AG08395 (cell line): ENCODE measurements at regions not wholly inside any gene's neighbourhood (a gene's known extent, or its start where the extent isn't known, plus 50 kb on each side); places are given as distances from the start of the nearest gene placed in this dataset.
"Not testable (repeated sequence)": the region's sequence is repeated elsewhere in the genome, so short reads cannot be mapped to it uniquely, and the experiment has no call there.

ENCODE experiments used
- DNase-seq: peaks from one replicate; pipeline ENCODE4 v3.0.0; 2012; ENCODE audit warnings: mixed read lengths, low spot score

- DNase-seq, result not testable (repeated sequence)
Observed at GRCh38 chr20:30668418-30668817, 589.0 kb upstream of the DEFB115 start.

- DNase-seq, result not testable (repeated sequence)
Observed at GRCh38 chr20:30669330-30670029, 588.0 kb upstream of the DEFB115 start.

GRCh38 chr20:30671120-30671519 lies 586.3 kb upstream of the DEFB115 start:
- DNase-seq, result not testable (repeated sequence)

DNA sequence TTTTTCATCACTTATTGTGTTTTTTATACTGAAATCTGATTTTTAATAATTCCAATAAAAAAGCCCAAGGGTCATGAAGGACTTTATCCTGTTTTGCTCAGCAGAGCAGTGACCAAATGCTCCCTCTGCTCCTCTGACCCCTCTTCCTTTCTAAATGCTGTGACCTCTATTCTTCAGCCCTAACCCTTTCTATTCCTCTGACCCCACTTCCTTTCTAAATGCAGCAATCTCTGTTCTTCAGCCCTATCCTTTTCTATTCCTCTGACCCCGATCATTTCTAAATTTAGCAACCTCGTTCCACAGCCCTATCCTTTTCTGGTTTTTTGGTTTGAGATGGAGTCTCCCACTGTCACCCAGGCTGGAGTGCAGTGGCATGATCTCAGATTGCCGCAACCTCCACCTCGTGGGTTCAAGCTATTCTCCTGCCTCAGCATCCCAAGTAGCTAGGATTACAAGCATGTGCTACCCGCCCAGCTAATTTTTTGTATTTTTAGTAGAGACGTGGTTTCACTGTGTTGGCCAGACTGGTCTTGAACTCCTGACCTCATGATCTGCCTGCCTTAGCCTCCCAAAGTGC lies 581.4 kb upstream of the DEFB115 start:
- not testable (repeated sequence) for DNase-seq

DNA sequence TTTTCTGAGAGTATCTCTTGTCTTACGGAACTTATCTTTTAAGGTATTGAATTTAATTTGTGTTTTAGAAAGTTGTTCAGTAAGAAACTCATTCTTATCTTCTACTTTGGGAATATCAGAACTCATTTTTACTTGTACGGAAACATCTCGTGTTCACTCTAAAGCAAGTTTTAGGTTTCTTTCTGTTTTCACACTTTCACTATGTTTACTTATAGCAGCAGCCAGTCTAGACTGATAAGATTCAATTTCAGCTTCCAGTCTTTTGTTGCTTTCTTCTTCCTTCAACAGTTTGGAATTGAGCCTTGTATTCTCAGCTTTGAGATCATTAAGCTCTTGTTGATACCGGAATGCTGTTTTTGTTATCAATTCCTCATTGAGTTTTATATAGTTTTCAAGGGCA lies 575.2 kb upstream of the DEFB115 start:
- not testable (repeated sequence) for DNase-seq

GRCh38 chr20:30712861-30713260 lies 544.6 kb upstream of the DEFB115 start:
- DNase-seq, result not testable (repeated sequence)

DNA sequence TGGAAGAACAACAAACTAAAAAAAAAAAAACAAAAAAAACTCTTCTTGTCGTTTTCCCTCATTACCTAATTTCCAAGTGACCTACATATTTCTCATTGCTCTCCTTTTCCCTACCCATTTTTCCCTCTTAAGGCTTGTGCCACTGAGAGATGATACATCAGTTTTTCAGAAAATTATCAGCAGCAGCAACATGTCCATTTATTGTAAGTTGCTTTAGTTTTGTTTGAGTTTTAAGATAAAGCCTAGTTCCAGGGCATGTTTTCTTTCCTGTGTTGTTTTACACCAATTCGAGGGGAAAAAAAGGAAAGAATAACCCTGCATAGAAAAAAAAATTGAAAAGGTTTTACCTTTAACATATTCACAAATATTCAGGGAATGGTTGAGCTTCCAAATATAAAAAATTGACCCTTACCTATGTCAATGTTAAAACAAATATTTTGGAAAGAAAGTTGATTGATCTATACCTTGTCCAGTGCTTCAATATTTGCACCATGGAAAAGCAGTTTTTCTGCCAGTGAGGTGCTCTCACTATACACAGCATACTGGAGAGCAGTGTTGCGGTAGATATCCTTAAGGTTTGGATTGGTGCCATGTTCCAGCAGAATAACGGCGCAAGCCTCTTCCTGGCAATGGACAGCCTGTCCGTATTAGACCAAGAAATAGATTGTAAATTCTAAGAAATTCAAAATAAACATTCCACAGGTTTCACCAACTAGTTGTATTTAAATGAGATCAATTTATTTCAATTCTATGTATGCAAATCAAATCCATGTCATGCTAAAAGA lies 537.9 kb upstream of the DEFB115 start:
- not testable (repeated sequence) for DNase-seq

GRCh38 chr20:30723511-30723910 lies 534.0 kb upstream of the DEFB115 start:
- not testable (repeated sequence) for DNase-seq

GRCh38 chr20:30723934-30724687 lies 533.4 kb upstream of the DEFB115 start:
- not testable (repeated sequence) for DNase-seq

DNA sequence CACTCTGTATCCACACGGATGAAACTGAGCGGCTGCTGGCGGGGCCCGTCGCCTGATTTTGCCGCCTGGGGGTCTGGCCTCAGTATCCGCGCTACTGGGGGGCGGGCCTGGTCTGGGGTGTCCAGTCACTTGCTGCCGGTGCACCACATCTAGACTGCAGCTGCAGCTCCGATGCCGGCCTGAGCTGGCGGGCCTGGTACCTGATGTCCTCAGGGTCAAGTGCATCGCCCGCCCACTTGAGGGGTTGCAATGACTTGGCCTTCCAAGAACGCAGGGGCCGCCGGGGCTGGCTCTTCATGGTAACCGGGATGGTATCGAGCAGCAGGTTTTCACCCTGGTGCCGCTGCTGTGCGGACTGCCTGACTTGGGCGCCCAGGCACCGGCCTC lies 532.8 kb upstream of the DEFB115 start:
- DNase-seq, result not testable (repeated sequence)

- DNase-seq, result not testable (repeated sequence)
Observed at GRCh38 chr20:30725188-30725587, 532.3 kb upstream of the DEFB115 start.

DNA sequence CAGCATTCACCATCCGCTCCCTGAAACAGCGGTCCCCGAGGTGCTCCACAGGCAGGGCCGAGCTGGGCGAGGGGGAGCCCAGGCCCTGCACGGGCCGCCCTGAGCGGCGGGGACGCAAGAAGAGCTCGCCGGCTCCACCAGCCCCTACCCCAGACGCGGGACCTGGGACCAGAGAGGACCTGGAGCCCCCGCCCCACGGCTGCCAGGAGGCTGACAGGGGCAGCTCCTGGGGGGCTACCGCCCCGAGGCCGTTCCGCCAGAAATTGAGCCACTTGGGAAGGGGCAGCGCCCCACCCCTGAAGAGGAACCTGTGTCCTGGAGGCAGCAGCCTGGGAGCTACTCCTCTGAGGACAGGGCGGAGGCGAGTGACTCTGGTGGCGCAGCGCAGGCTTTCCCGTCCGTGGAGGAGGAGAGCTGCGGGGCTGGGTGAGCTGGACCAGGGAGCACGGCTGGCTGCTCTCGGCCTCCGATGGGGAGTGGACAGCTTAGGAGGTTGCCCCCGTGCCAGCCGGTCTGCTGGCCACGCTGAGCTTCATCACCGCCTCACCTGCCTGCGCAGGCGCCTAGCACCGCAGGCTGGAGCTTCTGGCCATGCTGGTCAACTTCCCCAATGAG lies 529.1 kb upstream of the DEFB115 start:
- not testable (repeated sequence) for DNase-seq
